ENCODE measurements at regions not wholly inside any gene's neighbourhood (a gene's known extent, or its start where the extent isn't known, plus 50 kb on each side); places are given as distances from the start of the nearest gene placed in this dataset.

DNA sequence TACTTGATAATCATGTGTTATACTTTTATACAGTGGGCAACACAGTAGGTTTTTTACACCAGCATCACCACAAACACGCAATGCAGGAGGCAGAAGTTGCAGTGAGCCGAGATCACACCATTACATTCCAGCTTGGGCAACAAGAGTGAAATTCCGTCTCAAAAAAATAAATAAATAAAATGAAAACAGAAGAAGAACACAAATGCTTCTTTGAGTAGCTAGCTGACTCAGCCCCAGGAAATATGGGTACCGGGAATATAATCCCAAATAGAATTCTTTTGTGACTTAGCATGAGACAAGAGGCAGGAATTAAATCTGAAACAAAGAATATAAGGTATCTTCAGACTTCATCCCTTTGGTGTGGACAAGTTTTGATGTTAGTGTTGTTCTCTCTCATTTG is 164.2 kb upstream of the ATXN1 start:
- TF ChIP-seq, protein P1, sequence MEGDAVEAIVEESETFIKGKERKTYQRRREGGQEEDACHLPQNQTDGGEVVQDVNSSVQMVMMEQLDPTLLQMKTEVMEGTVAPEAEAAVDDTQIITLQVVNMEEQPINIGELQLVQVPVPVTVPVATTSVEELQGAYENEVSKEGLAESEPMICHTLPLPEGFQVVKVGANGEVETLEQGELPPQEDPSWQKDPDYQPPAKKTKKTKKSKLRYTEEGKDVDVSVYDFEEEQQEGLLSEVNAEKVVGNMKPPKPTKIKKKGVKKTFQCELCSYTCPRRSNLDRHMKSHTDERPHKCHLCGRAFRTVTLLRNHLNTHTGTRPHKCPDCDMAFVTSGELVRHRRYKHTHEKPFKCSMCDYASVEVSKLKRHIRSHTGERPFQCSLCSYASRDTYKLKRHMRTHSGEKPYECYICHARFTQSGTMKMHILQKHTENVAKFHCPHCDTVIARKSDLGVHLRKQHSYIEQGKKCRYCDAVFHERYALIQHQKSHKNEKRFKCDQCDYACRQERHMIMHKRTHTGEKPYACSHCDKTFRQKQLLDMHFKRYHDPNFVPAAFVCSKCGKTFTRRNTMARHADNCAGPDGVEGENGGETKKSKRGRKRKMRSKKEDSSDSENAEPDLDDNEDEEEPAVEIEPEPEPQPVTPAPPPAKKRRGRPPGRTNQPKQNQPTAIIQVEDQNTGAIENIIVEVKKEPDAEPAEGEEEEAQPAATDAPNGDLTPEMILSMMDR (IDR thresholded peaks at IDR 0.05) = no peak
- TF ChIP-seq POLR2A (IDR thresholded peaks at IDR 0.05) = no peak
